GM19240 (cell line): ENCODE measurements at regions not wholly inside any gene's neighbourhood (a gene's known extent, or its start where the extent isn't known, plus 50 kb on each side); places are given as distances from the start of the nearest gene placed in this dataset.
"Not testable (repeated sequence)": the region's sequence is repeated elsewhere in the genome, so short reads cannot be mapped to it uniquely, and the experiment has no call there.

Experiments used
- DNase-seq: peaks from one replicate; pipeline ENCODE4 v3.0.0; 2011; ENCODE audit warnings: low spot score; ENCODE audit not compliant: insufficient read length

- no peak for DNase-seq
Measured at GRCh38 chr10:94220717-94221116, 142.0 kb downstream of the NOC3L start.

- DNase-seq, result no peak
Measured at GRCh38 chr10:94223702-94224370, 138.9 kb downstream of the NOC3L start.

- DNase-seq, result no peak
Measured at GRCh38 chr10:94224656-94225055, 138.1 kb downstream of the NOC3L start.

GRCh38 chr10:94225589-94225988 lies 137.2 kb downstream of the NOC3L start:
- no peak for DNase-seq

GRCh38 chr10:94230134-94230785 lies 132.5 kb downstream of the NOC3L start:
- DNase-seq, result no peak

GRCh38 chr10:94232711-94233383 lies 129.9 kb downstream of the NOC3L start:
- DNase-seq, result no peak

GRCh38 chr10:94235461-94235860 lies 127.3 kb downstream of the NOC3L start:
- DNase-seq, result no peak

- no peak for DNase-seq
Measured at GRCh38 chr10:94238006-94238617, 124.6 kb downstream of the NOC3L start.

GRCh38 chr10:94239696-94240095 lies 123.0 kb downstream of the NOC3L start:
- no peak for DNase-seq

GRCh38 chr10:94240491-94240890 lies 122.2 kb downstream of the NOC3L start:
- DNase-seq, result no peak

- DNase-seq, result no peak
Measured at GRCh38 chr10:94240901-94241300, 121.8 kb downstream of the NOC3L start.

GRCh38 chr10:94251098-94251497 lies 111.6 kb downstream of the NOC3L start:
- no peak for DNase-seq

GRCh38 chr10:94251568-94251967 lies 111.2 kb downstream of the NOC3L start:
- no peak for DNase-seq

- DNase-seq, result not testable (repeated sequence)
Measured at GRCh38 chr10:94257407-94257806, 105.3 kb downstream of the NOC3L start.

GRCh38 chr10:94260455-94260854 lies 102.3 kb downstream of the NOC3L start:
- no peak for DNase-seq

GRCh38 chr10:94264085-94264484 lies 98.7 kb downstream of the NOC3L start:
- no peak for DNase-seq

GRCh38 chr10:94266091-94266490 lies 96.6 kb downstream of the NOC3L start:
- no peak for DNase-seq

- DNase-seq, result no peak
Measured at GRCh38 chr10:94268652-94269051, 94.1 kb downstream of the NOC3L start.

- no peak for DNase-seq
Measured at GRCh38 chr10:94274142-94274787, 88.5 kb downstream of the NOC3L start.

GRCh38 chr10:94276140-94276539 lies 86.6 kb downstream of the NOC3L start:
- no peak for DNase-seq

GRCh38 chr10:94277450-94277849 lies 85.3 kb downstream of the NOC3L start:
- no peak for DNase-seq
